GM12872 (cell line): ENCODE measurements at regions not wholly inside any gene's neighbourhood (a gene's known extent, or its start where the extent isn't known, plus 50 kb on each side); places are given as distances from the start of the nearest gene placed in this dataset.

Experiments used
- TF ChIP-seq, protein P1 (sequence below): IDR thresholded peaks from 3 replicates; pipeline ENCODE4 v1.5.1; 2011; ENCODE audit warnings: low read depth, mild to moderate bottlenecking, low read length, moderate library complexity; ENCODE audit not compliant: insufficient read depth

DNA sequence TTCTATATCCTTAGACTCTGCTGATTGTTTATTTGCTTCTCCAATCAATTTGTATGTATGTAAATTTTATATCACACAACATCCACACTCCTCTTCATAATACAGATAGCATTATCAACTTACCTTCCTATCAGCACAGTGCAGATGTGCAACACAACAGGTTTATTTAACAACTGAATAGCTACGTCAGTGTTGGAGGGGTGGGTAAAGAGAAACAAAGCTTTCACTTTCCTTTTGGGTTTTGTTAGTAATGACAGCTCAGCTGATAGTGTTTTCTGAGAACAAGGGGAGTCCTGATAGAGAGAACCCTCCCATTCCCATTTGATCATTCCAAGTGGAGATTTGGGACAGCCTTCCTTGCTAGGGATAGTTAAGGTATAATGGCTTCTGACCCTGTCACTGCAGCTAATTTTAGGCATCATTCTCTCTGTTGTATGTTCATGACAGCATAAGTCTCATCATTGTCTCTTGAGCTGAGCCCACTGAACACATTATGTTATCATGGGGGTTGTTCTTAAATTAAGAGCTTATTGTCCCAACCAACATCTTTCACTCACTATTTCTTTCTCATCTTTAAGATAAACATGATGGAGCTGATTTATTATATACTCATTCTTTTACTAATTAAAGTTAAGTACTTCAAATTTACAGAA is 227.7 kb downstream of the GPD2 start:
- TF ChIP-seq, protein P1, sequence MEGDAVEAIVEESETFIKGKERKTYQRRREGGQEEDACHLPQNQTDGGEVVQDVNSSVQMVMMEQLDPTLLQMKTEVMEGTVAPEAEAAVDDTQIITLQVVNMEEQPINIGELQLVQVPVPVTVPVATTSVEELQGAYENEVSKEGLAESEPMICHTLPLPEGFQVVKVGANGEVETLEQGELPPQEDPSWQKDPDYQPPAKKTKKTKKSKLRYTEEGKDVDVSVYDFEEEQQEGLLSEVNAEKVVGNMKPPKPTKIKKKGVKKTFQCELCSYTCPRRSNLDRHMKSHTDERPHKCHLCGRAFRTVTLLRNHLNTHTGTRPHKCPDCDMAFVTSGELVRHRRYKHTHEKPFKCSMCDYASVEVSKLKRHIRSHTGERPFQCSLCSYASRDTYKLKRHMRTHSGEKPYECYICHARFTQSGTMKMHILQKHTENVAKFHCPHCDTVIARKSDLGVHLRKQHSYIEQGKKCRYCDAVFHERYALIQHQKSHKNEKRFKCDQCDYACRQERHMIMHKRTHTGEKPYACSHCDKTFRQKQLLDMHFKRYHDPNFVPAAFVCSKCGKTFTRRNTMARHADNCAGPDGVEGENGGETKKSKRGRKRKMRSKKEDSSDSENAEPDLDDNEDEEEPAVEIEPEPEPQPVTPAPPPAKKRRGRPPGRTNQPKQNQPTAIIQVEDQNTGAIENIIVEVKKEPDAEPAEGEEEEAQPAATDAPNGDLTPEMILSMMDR: no peak

DNA sequence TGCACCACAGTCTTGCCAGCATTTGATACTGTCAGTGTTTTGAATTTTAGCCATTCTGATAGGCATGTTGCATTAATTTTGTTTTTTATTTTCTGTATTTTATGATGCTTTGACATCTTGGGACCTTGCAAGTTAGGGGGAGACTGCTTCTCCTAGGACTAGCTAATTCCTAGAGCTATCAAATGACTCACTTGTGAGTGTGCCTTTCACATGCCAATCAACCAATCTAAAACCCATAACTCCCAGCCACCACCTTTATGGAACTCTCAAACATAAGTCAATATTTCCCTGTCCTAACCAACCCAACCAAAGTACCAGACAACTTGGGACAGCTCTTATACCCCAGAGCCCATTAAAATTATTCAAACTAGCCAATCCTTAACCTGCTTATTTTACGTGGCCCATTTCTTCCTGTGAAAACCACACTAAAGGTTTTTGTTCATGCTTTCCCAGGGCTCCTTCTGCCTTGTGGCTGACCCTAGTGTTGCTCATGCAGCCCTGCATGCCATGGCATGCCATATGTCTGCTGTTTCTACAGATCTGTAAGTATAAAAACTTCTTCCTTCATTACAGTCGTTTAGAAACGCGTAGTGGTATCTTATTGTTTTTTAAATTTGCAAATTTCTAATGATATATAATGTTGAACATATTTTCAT is 230.1 kb downstream of the GPD2 start:
- TF ChIP-seq, protein P1: no peak

DNA sequence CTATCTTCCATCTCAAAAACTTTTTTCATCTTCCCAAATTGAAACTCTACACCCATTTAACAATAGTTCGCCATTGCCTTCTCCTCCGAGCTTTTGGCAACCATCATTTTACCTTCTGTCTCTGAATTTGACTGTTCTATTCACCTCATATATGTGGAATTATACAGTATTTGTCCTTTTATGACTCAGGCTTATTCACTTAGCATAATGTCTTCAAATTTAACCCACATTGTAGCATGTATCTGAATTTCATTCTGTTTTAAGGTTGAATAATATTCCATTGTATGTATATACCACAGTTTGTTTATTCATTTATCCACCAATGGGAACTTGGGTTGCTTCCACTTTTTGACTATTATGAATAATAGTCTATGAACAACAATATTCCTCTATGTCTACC is 233.9 kb downstream of the GPD2 start:
- TF ChIP-seq, protein P1: no peak

DNA sequence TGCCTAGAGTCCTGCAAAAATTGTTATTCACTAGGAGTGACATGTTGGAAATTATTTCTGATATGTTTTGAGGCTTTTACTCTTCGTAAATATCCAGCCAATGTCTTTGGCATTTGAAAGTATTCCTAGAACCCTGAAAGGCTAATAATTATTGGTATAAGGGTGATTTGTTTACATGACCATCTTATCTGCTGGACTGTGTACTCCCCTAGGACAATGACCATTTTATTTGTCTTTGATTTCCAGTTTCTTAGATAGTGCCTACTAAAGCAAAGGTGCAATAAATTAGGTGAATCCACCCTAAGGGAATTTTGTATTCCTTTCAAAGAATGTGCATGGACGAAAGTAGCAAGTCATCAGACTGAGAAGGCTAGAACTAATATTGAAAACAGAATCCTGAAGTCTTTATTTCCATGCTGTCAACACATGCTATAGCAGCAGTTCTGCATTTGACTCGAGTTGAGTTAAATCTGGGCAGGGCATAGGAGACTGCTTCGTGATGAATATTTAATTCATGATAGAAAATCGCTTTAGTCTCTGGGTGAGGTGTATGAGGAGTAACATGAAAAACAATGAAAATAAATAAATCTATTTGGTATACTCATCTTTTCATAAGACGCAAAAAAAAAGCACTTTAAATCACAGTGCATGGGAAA is 235.7 kb downstream of the GPD2 start:
- TF ChIP-seq, protein P1: no peak

DNA sequence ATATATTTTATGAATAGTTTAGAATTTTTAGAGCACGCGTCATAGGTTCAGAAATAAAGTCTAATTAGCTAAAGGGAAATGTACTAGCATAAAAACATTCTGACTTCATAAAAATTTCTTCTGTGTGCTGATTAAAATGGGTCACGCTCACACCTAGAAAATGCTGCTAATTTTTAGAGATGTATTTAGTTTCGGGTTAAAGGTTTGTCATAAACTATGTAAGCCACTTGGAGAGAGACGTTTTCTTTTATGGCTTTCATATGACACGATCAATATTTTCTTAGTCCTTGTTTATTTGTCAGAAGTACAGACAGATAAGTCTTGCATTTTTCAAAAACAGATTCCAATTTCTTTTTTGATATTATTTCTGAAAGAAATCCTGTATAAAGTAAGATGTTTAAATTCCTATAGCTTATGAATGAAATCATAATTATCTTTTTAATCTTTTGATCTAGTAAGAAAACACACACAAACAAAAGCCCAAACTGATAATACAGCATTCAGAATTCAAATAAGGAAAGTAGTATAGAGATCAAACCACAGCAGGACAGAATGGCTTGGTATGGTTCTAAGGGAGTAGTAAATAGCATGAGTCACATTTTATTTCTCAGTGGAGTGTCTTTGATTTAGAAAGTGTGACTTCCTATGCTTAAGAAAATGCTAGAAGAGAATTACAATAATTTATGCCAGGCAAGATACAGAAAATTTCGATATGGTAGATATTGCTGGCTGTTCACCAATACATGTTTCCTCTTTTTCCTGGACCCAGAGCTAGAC is 236.6 kb downstream of the GPD2 start:
- TF ChIP-seq, protein P1: no peak

DNA sequence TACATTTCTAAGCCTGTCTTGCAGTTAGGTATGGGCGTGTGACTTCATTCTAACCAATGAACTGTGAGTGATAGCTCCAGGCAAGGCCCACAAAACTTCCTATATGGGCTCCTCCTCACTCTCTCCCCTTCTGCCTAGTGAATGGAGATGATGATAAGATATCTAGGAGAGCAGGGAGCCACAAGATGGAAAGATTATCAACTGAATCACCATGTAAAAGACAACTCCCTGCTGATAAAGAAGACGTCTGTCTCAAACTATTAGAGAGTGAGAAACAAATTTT is 237.1 kb downstream of the GPD2 start:
- TF ChIP-seq, protein P1: no peak

DNA sequence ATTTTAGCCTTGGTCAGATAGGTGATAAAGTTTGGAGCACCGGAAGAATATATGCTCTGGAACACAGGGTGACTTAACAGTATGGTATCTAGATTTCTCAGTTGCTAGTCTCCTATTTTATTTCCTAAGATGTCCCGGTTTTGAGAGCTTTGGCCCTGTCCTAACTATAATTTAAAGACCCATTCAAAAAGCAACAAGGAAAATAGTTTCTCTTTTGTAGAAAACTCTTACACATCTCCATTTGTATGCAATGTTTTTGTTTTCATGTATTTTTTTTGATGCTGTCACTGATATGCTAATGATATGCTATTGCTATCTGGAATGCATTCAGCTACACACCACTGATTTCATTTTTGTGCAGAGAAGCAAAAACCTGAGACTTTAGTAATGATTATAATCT is 237.8 kb downstream of the GPD2 start:
- TF ChIP-seq, protein P1: no peak
